ENCODE measurements at regions not wholly inside any gene's neighbourhood (a gene's known extent, or its start where the extent isn't known, plus 50 kb on each side); places are given as distances from the start of the nearest gene placed in this dataset.
A peak's percentile ranks its signal among the peaks of the same experiment; 100 is the strongest.
"Not testable (repeated sequence)": the region's sequence is repeated elsewhere in the genome, so short reads cannot be mapped to it uniquely, and the experiment has no call there.

- no peak for DNase-seq
Measured at GRCh38 chr4:125760201-125760819, 445.6 kb downstream of the FAT4 start.

DNA sequence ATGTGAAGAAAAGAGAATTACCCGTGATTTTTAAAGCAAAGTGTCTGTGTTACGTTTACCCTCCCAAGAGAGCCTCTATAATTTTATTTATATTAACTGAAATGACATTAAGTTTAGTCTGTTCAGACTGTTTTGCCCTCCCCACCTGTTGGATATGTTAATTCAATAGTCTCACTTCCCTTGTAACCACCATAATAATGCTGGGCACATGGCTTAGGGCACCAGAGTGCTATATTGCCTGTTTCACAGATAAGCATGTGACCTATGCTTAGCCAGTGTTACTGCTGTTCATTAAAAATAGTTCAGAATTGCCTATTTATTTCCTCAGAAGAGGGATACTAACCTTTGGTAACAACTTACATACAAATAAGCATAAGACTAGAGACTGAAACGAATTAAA is 446.2 kb downstream of the FAT4 start:
- no peak for DNase-seq

GRCh38 chr4:125762537-125762936 is 447.8 kb downstream of the FAT4 start:
- DNase-seq, result no peak

DNA sequence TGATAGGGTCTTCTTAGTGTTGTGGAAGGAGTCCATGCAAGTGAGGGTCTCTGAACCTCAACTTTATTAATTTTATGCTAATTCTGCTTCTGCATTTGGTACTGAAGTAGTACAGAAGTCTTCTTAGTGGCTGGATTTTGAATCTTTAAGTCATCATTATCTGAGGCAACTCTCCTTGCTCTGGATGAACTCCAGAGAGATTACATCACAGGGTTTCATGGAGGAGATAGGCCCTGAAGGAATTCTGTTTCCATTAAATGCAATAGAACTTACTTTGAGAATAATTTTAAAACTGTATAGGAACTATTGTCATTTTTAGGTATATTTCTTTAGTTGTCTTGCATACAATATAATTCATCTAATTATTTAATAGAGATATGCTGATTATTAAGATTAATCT is 451.2 kb downstream of the FAT4 start:
- DNase-seq, result no peak

DNA sequence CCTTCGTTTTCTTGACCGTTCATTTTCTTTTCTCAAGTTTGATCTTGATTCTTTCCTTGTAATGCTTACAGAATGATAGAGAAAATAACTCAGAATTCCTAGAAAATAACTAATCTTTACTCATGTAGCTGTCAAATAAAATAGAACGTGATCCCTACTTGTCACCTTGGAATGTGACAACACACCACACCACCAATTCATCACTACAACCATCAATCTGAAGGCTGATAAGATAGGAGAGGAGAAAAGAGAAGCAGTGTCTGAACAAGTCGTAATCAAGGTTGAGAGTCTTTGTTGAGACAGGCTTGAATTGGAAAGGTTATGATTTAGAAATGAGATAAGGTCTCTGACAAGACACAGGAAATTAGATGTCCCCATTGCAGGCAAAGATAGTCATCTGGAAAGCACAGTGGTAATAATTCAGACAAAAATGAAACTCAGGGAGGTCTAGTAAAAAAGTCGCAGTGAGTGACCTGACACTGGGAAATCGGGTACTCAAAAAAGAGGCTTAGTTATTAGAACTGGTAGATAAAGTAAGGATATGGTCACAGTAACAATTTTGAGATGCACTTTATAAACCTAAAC is 456.2 kb downstream of the FAT4 start:
- no peak for DNase-seq

DNA sequence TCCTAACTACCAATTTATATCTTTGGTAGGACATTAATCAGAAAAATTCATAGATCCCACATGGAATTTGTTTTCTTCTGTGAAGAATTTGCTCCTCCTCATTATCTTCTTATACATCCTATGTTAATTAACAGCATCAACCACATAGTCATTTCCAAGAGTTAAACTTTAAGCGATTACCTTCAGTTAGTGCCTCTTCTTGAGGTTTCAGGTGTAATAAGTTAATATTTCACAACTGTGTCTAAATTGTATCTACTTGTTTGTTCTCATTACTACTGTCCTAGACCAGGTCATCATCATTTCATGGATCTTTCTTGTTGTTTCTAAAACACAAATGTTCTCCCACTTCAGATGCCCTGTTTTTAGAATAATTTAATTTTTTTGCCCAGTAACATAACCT is 457.9 kb downstream of the FAT4 start:
- no peak for DNase-seq

DNA sequence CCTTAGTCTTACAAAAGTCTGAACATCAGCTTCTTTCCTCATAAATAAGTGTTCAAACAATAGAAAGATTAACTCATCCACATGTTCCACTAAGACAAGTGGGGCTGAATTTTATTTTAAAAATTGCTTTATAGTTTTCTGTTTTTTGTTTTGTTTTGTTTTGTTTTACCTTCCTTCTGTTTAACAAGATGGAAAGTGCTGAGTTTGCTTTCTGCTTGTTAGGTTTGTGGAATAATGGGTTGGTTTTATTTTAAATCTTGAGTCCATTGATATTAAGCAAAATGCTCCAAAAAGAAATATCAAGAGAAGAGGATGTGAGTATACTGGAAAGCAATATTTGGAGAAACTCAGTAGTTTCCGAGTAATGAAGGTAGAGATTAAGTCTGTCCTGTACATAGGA is 458.7 kb downstream of the FAT4 start:
- DNase-seq, result no peak

DNA sequence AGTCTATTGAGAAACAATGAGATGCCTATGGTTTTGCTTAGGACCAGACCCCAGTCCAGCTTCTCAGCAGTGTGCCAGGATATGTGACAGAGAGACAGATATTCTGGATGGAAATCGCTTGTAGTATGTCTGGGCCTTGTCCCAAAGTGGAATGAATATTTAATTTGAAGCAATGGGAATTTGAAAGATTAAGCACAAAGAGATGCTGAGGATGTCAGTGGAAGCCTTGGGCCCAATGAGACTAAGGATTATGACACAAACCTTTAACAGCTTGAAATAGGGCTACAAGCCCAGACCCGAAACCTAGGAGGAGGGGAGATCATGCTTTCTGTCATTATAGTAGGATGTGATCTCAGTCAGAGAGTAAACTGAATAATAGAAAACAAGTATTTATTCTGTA is 459.2 kb downstream of the FAT4 start:
- DNase-seq, result no peak

- no peak for DNase-seq
Measured at GRCh38 chr4:125776146-125776545, 461.4 kb downstream of the FAT4 start.

DNA sequence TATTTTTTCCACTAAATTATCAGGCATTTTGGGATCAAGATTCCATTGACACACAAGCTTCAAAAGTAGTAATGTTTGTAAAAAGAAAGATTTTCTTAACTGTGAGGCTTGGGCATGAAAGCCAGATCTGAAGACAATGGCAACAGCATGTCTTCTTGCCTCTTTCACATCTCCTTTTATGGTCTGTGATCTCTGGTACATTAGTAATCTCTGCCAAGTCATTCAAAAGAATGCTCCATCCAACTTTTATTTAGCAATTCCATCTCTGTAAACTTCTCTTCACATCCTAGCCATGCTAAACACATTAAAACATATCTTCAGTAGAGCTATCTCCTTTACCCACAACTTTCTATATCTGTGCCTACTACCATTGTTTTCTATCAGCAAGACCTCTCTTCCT is 465.4 kb downstream of the FAT4 start:
- DNase-seq, result no peak

DNA sequence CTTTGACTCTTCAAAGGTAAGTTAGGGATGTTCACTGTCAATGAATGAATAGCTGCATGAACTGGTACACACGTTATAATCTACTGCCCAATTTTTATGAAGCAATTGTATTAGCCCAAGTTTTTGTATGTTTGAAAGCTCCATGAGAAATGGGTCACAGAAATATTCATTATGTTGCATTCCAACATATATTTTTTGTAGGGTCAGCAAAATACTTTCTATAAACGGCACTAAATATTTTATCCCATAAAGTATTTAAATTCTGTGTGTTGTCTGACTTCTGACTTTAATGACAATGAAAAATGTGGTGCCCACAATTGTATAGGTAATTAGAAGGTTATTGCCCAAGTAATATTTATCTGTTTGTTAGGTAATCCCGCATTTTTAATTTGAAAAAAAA is 466.0 kb downstream of the FAT4 start:
- DNase-seq, result no peak

GRCh38 chr4:125781651-125782050 is 466.9 kb downstream of the FAT4 start:
- DNase-seq, result no peak

GRCh38 chr4:125784741-125785140 is 470.0 kb downstream of the FAT4 start:
- no peak for DNase-seq

- DNase-seq, result no peak
Measured at GRCh38 chr4:125787707-125788106, 473.0 kb downstream of the FAT4 start.

- no peak for DNase-seq
Measured at GRCh38 chr4:125789023-125789422, 474.3 kb downstream of the FAT4 start.

DNA sequence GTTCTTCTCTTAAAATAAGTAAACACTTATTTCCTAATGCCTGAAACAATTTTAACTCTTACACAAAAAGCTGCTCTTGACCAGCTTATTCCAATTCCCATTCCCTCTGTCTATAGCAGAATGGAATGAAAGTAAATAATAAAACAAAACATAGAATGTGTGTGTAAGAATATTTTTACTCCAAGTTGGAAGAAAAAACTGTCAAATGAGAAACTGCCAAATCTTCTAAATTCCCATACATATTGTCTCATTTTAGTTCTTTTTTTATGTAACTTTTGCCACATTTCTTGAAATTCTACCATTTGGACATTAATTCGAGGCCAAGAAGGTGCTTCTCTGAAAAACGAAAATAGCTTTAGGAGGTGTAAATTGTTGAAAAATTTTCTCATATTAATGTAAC is 477.1 kb downstream of the FAT4 start:
- DNase-seq, result no peak

DNA sequence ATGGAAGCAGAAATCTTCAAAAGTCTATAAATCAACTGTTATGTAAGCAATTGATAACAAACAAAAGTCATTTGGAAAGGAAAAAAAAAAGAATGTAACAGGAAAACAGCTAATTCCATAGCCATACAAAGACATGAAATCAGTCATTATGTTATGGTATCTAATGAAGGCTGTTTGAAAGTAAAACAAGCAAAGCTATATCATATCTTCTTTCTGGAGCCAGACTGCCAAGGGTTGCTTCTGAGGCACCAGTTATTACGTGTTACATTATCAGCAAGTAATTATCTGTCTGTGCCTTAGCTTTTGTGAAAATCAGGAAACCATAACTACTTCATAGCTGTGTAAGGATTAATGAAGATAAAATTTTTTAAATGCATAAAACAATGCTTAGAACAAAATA is 480.2 kb downstream of the FAT4 start:
- DNase-seq, result no peak

GRCh38 chr4:125796138-125796537 is 481.4 kb downstream of the FAT4 start:
- DNase-seq, result peak; percentile 68

GRCh38 chr4:125797621-125798020 is 482.9 kb downstream of the FAT4 start:
- DNase-seq, result not testable (repeated sequence)

DNA sequence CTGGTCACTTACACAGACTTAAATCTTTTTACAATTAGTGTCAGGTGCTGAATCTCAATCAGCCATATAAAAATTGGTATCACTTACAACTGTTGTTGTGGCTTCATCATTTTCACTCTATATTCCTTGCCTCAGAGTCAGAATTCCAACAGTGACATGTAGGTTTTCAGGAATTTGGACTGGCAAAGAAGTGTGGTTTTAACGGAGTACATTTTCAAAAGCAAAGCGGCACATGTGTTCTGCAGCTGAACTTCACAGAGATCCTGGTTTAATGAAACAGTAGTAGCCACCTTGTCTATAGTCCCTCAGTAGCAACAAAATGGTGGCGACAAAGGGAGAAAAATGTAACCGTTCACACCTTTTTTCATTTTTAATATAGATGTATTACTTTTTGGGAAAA is 486.6 kb downstream of the FAT4 start:
- no peak for DNase-seq

- DNase-seq, result no peak
Measured at GRCh38 chr4:125801924-125802323, 487.2 kb downstream of the FAT4 start.

GRCh38 chr4:125808022-125808421 is 493.3 kb downstream of the FAT4 start:
- no peak for DNase-seq

GRCh38 chr4:125808570-125808969 is 493.8 kb downstream of the FAT4 start:
- DNase-seq, result no peak

DNA sequence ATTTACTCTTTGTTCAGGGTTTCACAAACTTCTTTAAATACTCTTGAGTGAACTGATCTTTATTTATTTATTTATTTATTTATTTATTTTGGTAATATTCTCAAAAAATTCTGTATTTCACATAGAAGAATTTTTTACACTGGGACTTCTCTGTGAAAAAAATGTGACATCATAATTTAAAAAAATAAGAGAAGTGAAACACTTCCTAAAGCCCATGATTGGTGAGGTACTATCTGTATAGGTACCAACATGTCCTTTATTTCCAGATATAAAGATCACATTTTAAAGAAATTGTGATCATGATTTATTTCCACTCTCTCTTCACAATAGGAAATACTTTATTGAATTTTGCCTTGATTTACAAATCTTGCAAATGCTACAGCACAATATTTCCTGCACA is 497.1 kb downstream of the FAT4 start:
- no peak for DNase-seq

Data from NCI-H1092 (cell line).